OCI-LY7 (cell line): ENCODE measurements at regions not wholly inside any gene's neighbourhood (a gene's known extent, or its start where the extent isn't known, plus 50 kb on each side); places are given as distances from the start of the nearest gene placed in this dataset.

Source experiments
- CTCF ChIP-seq: fragments of 200-600 bp; sonication (generic); conservative IDR thresholded peaks from 2 replicates; pipeline ENCODE4 v1.5.1; 2014; ENCODE audit warnings: mild to moderate bottlenecking, antibody characterized with exemption, low read length, moderate library complexity, mixed read lengths
- EZH2phosphoT487 ChIP-seq: fragments of 200-600 bp; sonication (generic); IDR thresholded peaks from 2 replicates; pipeline ENCODE4 v1.6.1; 2018; ENCODE audit warnings: low read depth, borderline replicate concordance, mild to moderate bottlenecking, mixed run types, antibody characterized with exemption, low read length, moderate library complexity, mixed read lengths

- TF ChIP-seq CTCF: no peak
- no peak for TF ChIP-seq EZH2phosphoT487
Observed at GRCh38 chr12:18798535-18799361, 60.8 kb downstream of the CAPZA3 start.
